Fibroblast of pulmonary artery (primary cell): ENCODE measurements at regions not wholly inside any gene's neighbourhood (a gene's known extent, or its start where the extent isn't known, plus 50 kb on each side); places are given as distances from the start of the nearest gene placed in this dataset.
"Not testable (repeated sequence)": the region's sequence is repeated elsewhere in the genome, so short reads cannot be mapped to it uniquely, and the experiment has no call there.

Experiments
- DNase-seq: peaks from one replicate; pipeline ENCODE4 v3.0.0-alpha.2; 2010; ENCODE audit warnings: low read depth
- H3K4me3 ChIP-seq: replicated peaks from 2 replicates; pipeline ENCODE4 v1.5.1; 2011; ENCODE audit warnings: low read depth, mild to moderate bottlenecking, control low read depth, low read length, moderate library complexity
- TF ChIP-seq, protein P1 (sequence below): IDR thresholded peaks from 2 replicates; pipeline ENCODE4 v1.5.1; 2011; ENCODE audit warnings: mild to moderate bottlenecking, control low read depth, low read length, inconsistent platforms; ENCODE audit errors: missing control alignments

DNA sequence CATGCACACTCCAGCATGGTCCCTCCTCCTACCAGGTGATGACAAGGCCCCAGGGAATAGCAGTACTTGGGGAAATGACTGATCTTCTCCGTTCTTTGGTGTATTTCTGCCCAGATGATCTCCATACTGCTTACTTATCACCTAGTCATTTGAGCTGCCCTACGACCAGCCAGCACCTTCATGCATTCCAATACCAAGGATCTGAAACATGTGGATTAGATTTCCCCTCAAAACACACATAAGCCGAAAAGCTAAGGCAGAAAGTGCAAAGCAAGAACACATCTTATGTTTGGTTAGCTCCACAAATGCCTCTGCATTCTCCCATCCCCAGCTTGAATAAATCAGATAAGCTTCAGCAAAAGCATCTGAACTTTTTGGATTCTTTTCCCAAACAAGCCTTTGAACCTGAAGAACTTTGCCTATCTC lies 64.8 kb upstream of the BCL6 start:
- no peak for DNase-seq
- H3K4me3 ChIP-seq: no peak overlapping the region
- TF ChIP-seq, protein P1, sequence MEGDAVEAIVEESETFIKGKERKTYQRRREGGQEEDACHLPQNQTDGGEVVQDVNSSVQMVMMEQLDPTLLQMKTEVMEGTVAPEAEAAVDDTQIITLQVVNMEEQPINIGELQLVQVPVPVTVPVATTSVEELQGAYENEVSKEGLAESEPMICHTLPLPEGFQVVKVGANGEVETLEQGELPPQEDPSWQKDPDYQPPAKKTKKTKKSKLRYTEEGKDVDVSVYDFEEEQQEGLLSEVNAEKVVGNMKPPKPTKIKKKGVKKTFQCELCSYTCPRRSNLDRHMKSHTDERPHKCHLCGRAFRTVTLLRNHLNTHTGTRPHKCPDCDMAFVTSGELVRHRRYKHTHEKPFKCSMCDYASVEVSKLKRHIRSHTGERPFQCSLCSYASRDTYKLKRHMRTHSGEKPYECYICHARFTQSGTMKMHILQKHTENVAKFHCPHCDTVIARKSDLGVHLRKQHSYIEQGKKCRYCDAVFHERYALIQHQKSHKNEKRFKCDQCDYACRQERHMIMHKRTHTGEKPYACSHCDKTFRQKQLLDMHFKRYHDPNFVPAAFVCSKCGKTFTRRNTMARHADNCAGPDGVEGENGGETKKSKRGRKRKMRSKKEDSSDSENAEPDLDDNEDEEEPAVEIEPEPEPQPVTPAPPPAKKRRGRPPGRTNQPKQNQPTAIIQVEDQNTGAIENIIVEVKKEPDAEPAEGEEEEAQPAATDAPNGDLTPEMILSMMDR: no peak

GRCh38 chr3:187811585-187812250 lies 66.5 kb upstream of the BCL6 start:
- no peak overlapping the region for H3K4me3 ChIP-seq
- peak; percentile 75 for DNase-seq
- TF ChIP-seq, protein P1: no peak

- no peak overlapping the region for H3K4me3 ChIP-seq
- TF ChIP-seq, protein P1: no peak
These were observed 67.2 kb upstream of the BCL6 start for GRCh38 chr3:187812496-187812895.

GRCh38 chr3:187813198-187813597 lies 67.9 kb upstream of the BCL6 start:
- no peak overlapping the region for H3K4me3 ChIP-seq
- DNase-seq: no peak
- TF ChIP-seq, protein P1: no peak

More at GRCh38 chr3:187812496-187812895, 67.2 kb upstream of the BCL6 start:
- DNase-seq: no peak

DNA sequence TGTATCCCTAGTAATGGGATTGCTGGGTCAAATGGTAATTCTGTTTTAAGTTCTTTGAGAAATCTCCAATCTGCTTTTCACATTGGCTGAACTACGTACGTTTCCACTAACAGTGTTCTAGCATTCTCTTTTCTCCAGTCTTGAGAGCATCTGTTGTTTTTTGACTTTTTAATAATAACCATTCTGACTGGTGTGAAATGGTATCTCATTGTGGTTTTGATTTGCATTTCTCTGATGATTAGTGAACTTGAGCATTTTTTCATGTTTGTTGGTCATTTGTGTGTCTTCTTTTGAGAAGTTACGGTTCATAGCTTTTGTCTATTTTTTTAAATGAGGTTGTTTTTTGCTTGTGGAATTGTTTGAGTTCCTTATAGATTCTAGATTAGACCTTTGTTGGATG lies 72.5 kb upstream of the BCL6 start:
- DNase-seq, H3K4me3 ChIP-seq: not testable (repeated sequence)

DNA sequence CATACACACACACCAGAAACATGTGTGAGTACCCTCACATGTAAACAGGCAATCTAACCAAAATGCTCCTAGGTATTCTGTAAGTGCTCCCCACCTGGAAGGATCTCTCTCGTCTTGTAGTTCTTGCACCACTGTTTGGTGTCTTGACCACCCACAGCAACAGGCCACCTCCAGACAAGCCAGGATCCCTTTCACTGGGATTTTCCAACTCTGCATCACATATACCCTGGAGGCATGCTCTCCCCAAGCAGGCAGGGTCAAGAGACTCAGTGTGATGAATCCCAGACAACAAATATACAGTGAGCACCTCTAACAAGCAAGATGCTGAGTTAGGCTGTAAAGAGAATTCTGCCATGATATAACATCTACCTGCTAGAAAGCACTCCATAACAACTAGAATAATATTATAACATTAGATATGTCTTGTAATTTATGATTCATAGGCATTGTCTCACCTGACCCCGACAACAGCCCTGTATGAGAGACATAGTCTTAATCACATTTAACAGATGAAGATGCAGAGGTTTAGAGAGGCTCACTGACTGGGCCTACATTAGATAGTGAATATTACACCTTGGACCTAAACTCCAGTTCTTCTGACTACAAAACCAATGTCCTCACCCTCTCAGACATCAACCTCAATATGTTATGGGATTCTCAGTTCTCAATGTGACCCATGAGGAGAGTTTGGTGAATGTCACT lies 76.5 kb upstream of the BCL6 start:
- TF ChIP-seq, protein P1: no peak
- DNase-seq: no peak

GRCh38 chr3:187822402-187822801 lies 77.1 kb upstream of the BCL6 start:
- no peak overlapping the region for H3K4me3 ChIP-seq
- no peak for DNase-seq
- TF ChIP-seq, protein P1: no peak

More for the DNA sequence above, 76.5 kb upstream of the BCL6 start:
- H3K4me3 ChIP-seq: no peak overlapping the region
